BE2C (cell line): ENCODE measurements at regions not wholly inside any gene's neighbourhood (a gene's known extent, or its start where the extent isn't known, plus 50 kb on each side); places are given as distances from the start of the nearest gene placed in this dataset.
"Not testable (repeated sequence)": the region's sequence is repeated elsewhere in the genome, so short reads cannot be mapped to it uniquely, and the experiment has no call there.

Experiments
- DNase-seq: peaks from one replicate; pipeline ENCODE4 v3.0.0-alpha.2; 2020
- H3K27me3 ChIP-seq: fragments of 250-450 bp; sonication (Bioruptor Pico); 2 replicates; pipeline ENCODE4 v1.5.1; 2020; ENCODE audit warnings: mild to moderate bottlenecking
- H3K36me3 ChIP-seq: fragments of 250-450 bp; sonication (Bioruptor Pico); 2 replicates; pipeline ENCODE4 v1.5.1; 2020; ENCODE audit warnings: mild to moderate bottlenecking
- H3K4me1 ChIP-seq: fragments of 250-450 bp; sonication (Bioruptor Pico); 2 replicates; pipeline ENCODE4 v1.5.1; 2020
- H3K4me3 ChIP-seq: 2 replicates; pipeline ENCODE4 v1.5.1; 2011; ENCODE audit warnings: low read depth, low read length
- H3K9me3 ChIP-seq: fragments of 250-450 bp; sonication (Bioruptor Pico); 2 replicates; pipeline ENCODE4 v1.5.1; 2020
- CTCF ChIP-seq: IDR thresholded peaks from 2 replicates; pipeline ENCODE4 v1.5.1; 2012; ENCODE audit warnings: mild to moderate bottlenecking, low read depth, low read length

GRCh38 chr2:8505311-8505920 is 176.4 kb upstream of the ID2 start:
- TF ChIP-seq CTCF: no peak
- no peaks in the 10 kb centered on the region for H3K36me3 ChIP-seq
- H3K4me3 ChIP-seq: no peak overlapping the region
- H3K9me3 ChIP-seq: no peaks in the 10 kb centered on the region; the same call in 1 of the 2 replicates
- H3K4me1 ChIP-seq: no peaks in the 10 kb centered on the region
- DNase-seq: no peak
- H3K27me3 ChIP-seq: no peaks in the 10 kb centered on the region

- DNase-seq: no peak
- no peaks in the 10 kb centered on the region for H3K36me3 ChIP-seq
- no peak for TF ChIP-seq CTCF
- H3K27me3 ChIP-seq: no peaks in the 10 kb centered on the region
- no peaks in the 10 kb centered on the region for H3K9me3 ChIP-seq
- no peaks in the 10 kb centered on the region for H3K4me1 ChIP-seq
- no peak overlapping the region for H3K4me3 ChIP-seq
These were observed 175.1 kb upstream of the ID2 start for GRCh38 chr2:8506746-8507145.

GRCh38 chr2:8508766-8509165 is 173.1 kb upstream of the ID2 start:
- H3K27me3 ChIP-seq: no peaks in the 10 kb centered on the region
- TF ChIP-seq CTCF: no peak
- H3K9me3 ChIP-seq: no peaks in the 10 kb centered on the region
- no peaks in the 10 kb centered on the region for H3K36me3 ChIP-seq
- no peaks in the 10 kb centered on the region for H3K4me1 ChIP-seq
- no peak for DNase-seq
- no peak overlapping the region for H3K4me3 ChIP-seq

- Histone ChIP-seq H3K9me3 (no peaks in the 10 kb centered on the region), H3K4me1 (no peaks in the 10 kb centered on the region), H3K36me3 (no peaks in the 10 kb centered on the region), H3K4me3 (no peak overlapping the region), H3K27me3 (no peaks in the 10 kb centered on the region)
- TF ChIP-seq CTCF: no peak
- no peak for DNase-seq
These were observed 172.2 kb upstream of the ID2 start for GRCh38 chr2:8509621-8510020.

GRCh38 chr2:8510055-8510454 is 171.8 kb upstream of the ID2 start:
- H3K36me3 ChIP-seq: not testable (repeated sequence)

GRCh38 chr2:8510519-8510918 is 171.3 kb upstream of the ID2 start:
- H3K36me3 ChIP-seq: no peaks in the 10 kb centered on the region
- no peak for TF ChIP-seq CTCF
- peak; percentile 54 for DNase-seq
- no peaks in the 10 kb centered on the region for H3K9me3 ChIP-seq
- H3K27me3 ChIP-seq: no peaks in the 10 kb centered on the region
- H3K4me3 ChIP-seq: no peak overlapping the region
- H3K4me1 ChIP-seq: no peaks in the 10 kb centered on the region

More at GRCh38 chr2:8510055-8510454, 171.8 kb upstream of the ID2 start:
- H3K27me3 ChIP-seq, H3K4me3 ChIP-seq, DNase-seq, H3K9me3 ChIP-seq, H3K4me1 ChIP-seq: not testable (repeated sequence)
